Chondrocyte (in vitro differentiated cells): ENCODE measurements at regions not wholly inside any gene's neighbourhood (a gene's known extent, or its start where the extent isn't known, plus 50 kb on each side); places are given as distances from the start of the nearest gene placed in this dataset.

ENCODE experiments used
- DNase-seq: peaks from one replicate; pipeline ENCODE4 v3.0.0; 2021; ENCODE audit warnings: mixed read lengths, low spot score
- H3K27ac Mint-ChIP-seq: one replicate; pipeline ENCODE4 v1.8.0; 2021; ENCODE audit warnings: mild to moderate bottlenecking, moderate library complexity, mixed read lengths; ENCODE audit not compliant: unreplicated experiment
- H3K27me3 Mint-ChIP-seq: 2 replicates; pipeline ENCODE4 v1.8.0; 2021; ENCODE audit warnings: low read depth, mixed read lengths
- H3K36me3 Mint-ChIP-seq: 2 replicates; pipeline ENCODE4 v1.8.0; 2021; ENCODE audit warnings: low read depth, mixed read lengths
- H3K4me1 Mint-ChIP-seq: 2 replicates; pipeline ENCODE4 v1.8.0; 2021; ENCODE audit warnings: low read depth, mild to moderate bottlenecking, mixed read lengths
- H3K4me3 Mint-ChIP-seq: one replicate; pipeline ENCODE4 v1.8.0; 2021; ENCODE audit warnings: mild to moderate bottlenecking, moderate library complexity, mixed read lengths; ENCODE audit not compliant: unreplicated experiment
- H3K9me3 Mint-ChIP-seq: 2 replicates; pipeline ENCODE4 v1.8.0; 2021; ENCODE audit warnings: low read depth, mixed read lengths
- CTCF ChIP-seq: fragments of 200-600 bp; sonication (generic); IDR thresholded peaks from 2 replicates; pipeline ENCODE4 v1.5.0; 2021; ENCODE audit warnings: antibody characterized with exemption, mild to moderate bottlenecking, moderate library complexity

GRCh38 chr5:124996764-124997077, 250.3 kb upstream of the ZNF608 start:
- Mint-ChIP-seq H3K27me3 (no peaks in the 10 kb centered on the region), H3K9me3 (peaks cover 3% of the 10 kb centered on the region), H3K4me1 (peaks cover 42% of the 10 kb centered on the region), H3K4me3 (no peak overlapping the region), H3K27ac (peak overlapping the region; percentile 46), H3K36me3 (no peaks in the 10 kb centered on the region)
- DNase-seq = no peak
- no peak for TF ChIP-seq CTCF

GRCh38 chr5:124997186-124997893, 250.9 kb upstream of the ZNF608 start:
- Mint-ChIP-seq H3K27me3 (no peaks in the 10 kb centered on the region), H3K4me1 (peaks cover 42% of the 10 kb centered on the region), H3K4me3 (no peak overlapping the region), H3K9me3 (peaks cover 3% of the 10 kb centered on the region), H3K36me3 (peaks cover 2% of the 10 kb centered on the region), H3K27ac (peak overlapping the region; percentile 46)
- no peak for DNase-seq
- TF ChIP-seq CTCF = no peak

GRCh38 chr5:124998520-124998919, 252.1 kb upstream of the ZNF608 start:
- Mint-ChIP-seq H3K4me1 (peaks cover 42% of the 10 kb centered on the region), H3K27ac (peak overlapping the region; percentile 28), H3K9me3 (no peaks in the 10 kb centered on the region), H3K27me3 (no peaks in the 10 kb centered on the region), H3K36me3 (peaks cover 2% of the 10 kb centered on the region), H3K4me3 (no peak overlapping the region)
- DNase-seq = no peak
- no peak for TF ChIP-seq CTCF

GRCh38 chr5:125002727-125003598, 256.5 kb upstream of the ZNF608 start:
- H3K9me3 Mint-ChIP-seq = no peaks in the 10 kb centered on the region
- peaks cover 31% of the 10 kb centered on the region for H3K4me1 Mint-ChIP-seq
- no peak for DNase-seq
- TF ChIP-seq CTCF = no peak
- no peak overlapping the region for H3K27ac Mint-ChIP-seq
- peaks cover 2% of the 10 kb centered on the region for H3K36me3 Mint-ChIP-seq
- no peak overlapping the region for H3K4me3 Mint-ChIP-seq
- H3K27me3 Mint-ChIP-seq = no peaks in the 10 kb centered on the region

GRCh38 chr5:125004009-125004408, 257.6 kb upstream of the ZNF608 start:
- no peak for DNase-seq
- H3K36me3 Mint-ChIP-seq = peaks cover 2% of the 10 kb centered on the region
- no peak for TF ChIP-seq CTCF
- H3K27me3 Mint-ChIP-seq = no peaks in the 10 kb centered on the region
- H3K9me3 Mint-ChIP-seq = no peaks in the 10 kb centered on the region
- H3K4me1 Mint-ChIP-seq = peaks cover 25% of the 10 kb centered on the region
- no peak overlapping the region for H3K27ac Mint-ChIP-seq
- no peak overlapping the region for H3K4me3 Mint-ChIP-seq
